G401.6 (cell line): ENCODE measurements at regions not wholly inside any gene's neighbourhood (a gene's known extent, or its start where the extent isn't known, plus 50 kb on each side); places are given as distances from the start of the nearest gene placed in this dataset.

ENCODE experiments used
- FAIRE-seq: peaks from 2 replicates; lab custom pipeline; 2012; peaks lifted over from hg19 to GRCh38; lab: Jason Lieb, UNC

DNA sequence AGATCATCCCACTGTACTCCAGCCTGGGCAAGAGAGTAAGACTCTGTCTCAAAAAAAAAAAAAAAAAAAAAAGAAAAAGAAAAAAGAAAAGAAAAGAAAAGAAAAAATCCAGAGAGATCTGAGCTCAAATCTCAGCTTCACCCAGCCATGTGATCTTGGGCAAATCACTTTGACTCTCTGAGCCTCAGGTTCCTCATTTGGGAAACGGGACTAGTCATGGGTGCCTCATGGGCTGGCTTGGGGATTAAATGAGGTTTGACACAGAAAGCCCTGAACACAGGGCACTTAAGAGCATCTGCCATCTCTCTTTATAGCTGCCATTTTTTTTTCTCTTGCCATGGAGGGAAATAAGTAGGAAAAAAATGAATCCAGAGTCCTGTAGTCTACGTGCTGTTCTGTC lies 86.2 kb upstream of the MYL2 start:
- FAIRE-seq: no peak

GRCh38 chr12:110998971-110999370 lies 78.6 kb upstream of the MYL2 start:
- no peak for FAIRE-seq

DNA sequence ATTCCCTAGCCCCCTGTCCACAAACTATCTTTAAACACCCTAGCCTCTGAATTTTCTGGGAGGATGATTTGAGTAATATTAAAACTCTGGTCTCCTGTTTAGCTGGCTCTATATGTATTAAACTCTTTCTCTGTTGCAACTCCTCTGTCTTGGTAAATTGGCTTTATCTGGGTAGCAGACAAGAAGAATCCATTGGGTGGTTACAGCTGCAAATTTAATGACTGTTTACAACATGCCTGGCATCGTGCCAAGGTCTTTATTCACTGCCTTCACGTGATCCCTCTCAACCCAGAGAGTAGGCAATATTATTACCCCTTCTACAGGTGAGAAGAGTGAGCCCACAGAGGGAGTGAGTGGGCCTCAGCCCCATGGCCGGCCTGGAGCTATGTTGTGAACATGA lies 77.8 kb upstream of the MYL2 start:
- no peak for FAIRE-seq

DNA sequence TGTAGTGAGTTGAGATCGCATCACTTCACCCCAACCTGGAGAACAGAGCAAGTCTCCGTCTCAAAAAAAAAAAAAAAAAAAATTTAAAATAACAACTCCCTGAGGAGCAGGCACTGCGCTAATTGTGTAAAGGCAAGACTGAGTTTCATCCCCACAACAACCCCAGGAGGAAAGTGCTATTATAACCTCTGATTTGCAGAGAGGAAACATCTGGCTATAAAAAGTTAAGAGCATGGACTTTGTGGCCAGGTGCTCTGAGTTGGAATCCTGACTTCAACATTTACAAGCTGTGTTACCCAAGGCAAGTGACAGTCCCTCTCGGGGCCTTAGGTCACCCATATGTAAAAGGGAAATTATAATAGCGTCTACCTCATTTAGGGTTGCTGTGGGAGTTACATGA lies 76.0 kb upstream of the MYL2 start:
- no peak for FAIRE-seq

GRCh38 chr12:110995615-110996014 lies 75.2 kb upstream of the MYL2 start:
- FAIRE-seq: no peak

DNA sequence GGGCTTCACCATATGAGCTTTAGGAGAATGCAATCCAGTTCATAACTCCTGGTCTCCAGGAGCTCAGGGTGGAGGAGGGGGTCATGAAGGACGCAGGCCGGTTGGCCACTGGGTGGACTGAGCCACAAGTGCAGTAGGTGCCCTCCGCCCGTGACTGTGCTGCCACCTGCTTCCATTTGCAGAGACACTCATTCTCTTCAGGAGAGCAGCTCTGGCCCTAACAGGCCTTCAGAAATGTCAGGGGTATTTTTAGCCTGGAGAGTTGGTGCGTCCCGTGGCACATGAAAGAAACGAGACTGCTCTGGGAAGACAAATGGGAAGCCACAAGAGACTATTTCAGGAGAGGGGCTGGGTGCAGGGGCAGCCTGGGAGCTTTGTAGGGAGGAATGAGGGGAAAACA lies 74.6 kb upstream of the MYL2 start:
- FAIRE-seq: no peak

DNA sequence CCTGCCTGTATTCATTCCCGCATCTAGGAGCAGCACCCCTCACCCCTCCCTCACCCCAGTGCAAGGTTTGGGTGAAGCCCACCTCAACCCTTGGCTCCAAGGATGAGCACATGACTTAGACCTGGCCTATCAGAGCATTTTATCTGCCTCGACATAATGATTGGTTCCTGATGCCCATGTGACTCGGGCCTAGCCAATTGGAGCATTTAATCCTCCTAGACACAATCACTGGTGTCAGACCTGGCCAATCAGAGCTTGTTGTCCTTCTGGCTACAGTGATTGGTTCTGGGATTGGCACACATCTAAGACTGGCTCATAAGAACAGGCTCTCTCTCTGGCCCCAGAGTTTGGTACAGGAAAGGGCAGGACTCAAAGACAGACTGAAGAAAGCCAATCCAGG lies 73.1 kb upstream of the MYL2 start:
- FAIRE-seq: no peak

DNA sequence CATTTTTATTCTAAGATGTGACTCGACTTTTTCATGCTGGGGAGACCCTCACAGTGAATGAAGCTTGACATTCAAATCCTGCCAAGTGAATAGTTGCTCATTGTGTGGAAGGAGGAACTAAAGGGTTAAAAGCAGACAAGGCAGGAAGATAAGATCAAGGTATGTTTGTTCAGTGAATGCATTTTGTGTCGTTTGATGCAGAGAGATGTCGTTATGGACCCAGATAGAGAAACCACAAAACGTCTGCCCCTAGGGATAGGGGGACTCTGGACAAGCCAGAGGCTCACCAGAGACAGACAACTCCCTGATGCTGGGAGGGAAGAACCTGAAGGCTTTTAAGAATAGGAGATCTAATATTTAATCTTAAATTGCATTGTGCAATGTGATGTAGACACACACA lies 72.5 kb upstream of the MYL2 start:
- FAIRE-seq: no peak

GRCh38 chr12:110983811-110984210 lies 63.4 kb upstream of the MYL2 start:
- no peak for FAIRE-seq

- FAIRE-seq: no peak
Measured at GRCh38 chr12:110972866-110973265, 52.5 kb upstream of the MYL2 start.

DNA sequence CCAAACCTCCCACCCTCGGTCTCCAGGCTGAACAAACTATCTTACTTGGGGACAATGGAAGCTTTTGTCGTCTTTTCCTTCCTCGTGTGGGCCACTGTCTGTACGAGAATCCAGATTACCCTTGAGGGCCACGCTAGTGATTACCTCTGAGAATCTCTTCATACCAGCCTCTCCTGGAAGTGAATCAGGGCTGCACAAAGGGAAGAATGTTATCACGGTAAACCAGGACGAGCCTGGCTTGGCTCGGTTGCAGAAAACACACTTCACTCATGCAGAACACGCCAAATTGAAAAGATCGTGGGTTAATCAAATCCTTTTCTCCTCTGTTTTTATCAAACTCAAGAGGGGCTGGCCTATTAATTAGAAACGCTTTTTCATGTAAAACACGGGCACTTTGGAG lies 51.6 kb upstream of the MYL2 start:
- FAIRE-seq: no peak

GRCh38 chr12:110971189-110971920 lies 51.0 kb upstream of the MYL2 start:
- no peak for FAIRE-seq
